Mesendoderm (in vitro differentiated cells): ENCODE measurements at regions not wholly inside any gene's neighbourhood (a gene's known extent, or its start where the extent isn't known, plus 50 kb on each side); places are given as distances from the start of the nearest gene placed in this dataset.
"Not testable (repeated sequence)": the region's sequence is repeated elsewhere in the genome, so short reads cannot be mapped to it uniquely, and the experiment has no call there.

ENCODE experiments used
- DNase-seq: peaks from one replicate; pipeline ENCODE4 v3.0.0; 2013
- H2AK5ac ChIP-seq: 2 replicates; pipeline ENCODE4 v1.6.1; 2013; ENCODE audit warnings: low read length, inconsistent platforms
- H2BK120ac ChIP-seq: 2 replicates; pipeline ENCODE4 v1.6.1; 2013; ENCODE audit warnings: low read depth, mild to moderate bottlenecking, low read length, moderate library complexity, mixed read lengths
- H2BK15ac ChIP-seq: replicated peaks from 2 replicates; pipeline ENCODE4 v1.6.1; 2013; ENCODE audit warnings: low read depth, mild to moderate bottlenecking, moderate library complexity
- H2BK5ac ChIP-seq: 2 replicates; pipeline ENCODE4 v1.6.1; 2013; ENCODE audit warnings: low read length, inconsistent platforms
- H3K18ac ChIP-seq: 2 replicates; pipeline ENCODE4 v1.6.1; 2013; ENCODE audit warnings: mild to moderate bottlenecking, low read length, mixed read lengths
- H3K23ac ChIP-seq: one replicate; pipeline ENCODE4 v1.6.1; 2013; ENCODE audit warnings: low read length
- H3K27ac ChIP-seq: 2 replicates; pipeline ENCODE4 v1.5.1; 2013; ENCODE audit warnings: low read depth, mild to moderate bottlenecking, inconsistent platforms, low read length, moderate library complexity
- H3K27me3 ChIP-seq: 2 replicates; pipeline ENCODE4 v1.6.1; 2013; ENCODE audit warnings: low read length, control low read depth, mild to moderate bottlenecking, inconsistent platforms; ENCODE audit not compliant: insufficient read depth, poor library complexity
- H3K36me3 ChIP-seq: 2 replicates; pipeline ENCODE4 v1.6.1; 2013; ENCODE audit warnings: low read length, inconsistent platforms; ENCODE audit not compliant: control insufficient read depth, insufficient read depth
- H3K4ac ChIP-seq: one replicate; pipeline ENCODE4 v1.6.1; 2013; ENCODE audit warnings: low read depth, mild to moderate bottlenecking, low read length, moderate library complexity
- H3K4me1 ChIP-seq: 2 replicates; pipeline ENCODE4 v1.6.1; 2013; ENCODE audit warnings: low read depth, low read length, inconsistent platforms; ENCODE audit not compliant: control insufficient read depth
- H3K4me2 ChIP-seq: 2 replicates; pipeline ENCODE4 v1.6.1; 2013; ENCODE audit warnings: low read length
- H3K4me3 ChIP-seq: 2 replicates; pipeline ENCODE4 v1.5.1; 2013; ENCODE audit warnings: mild to moderate bottlenecking, low read length
- H3K56ac ChIP-seq: one replicate; pipeline ENCODE4 v1.6.1; 2013; ENCODE audit warnings: low read length
- H3K79me1 ChIP-seq: 2 replicates; pipeline ENCODE4 v1.6.1; 2013; ENCODE audit warnings: low read length, inconsistent platforms
- H3K79me2 ChIP-seq: 2 replicates; pipeline ENCODE4 v1.6.1; 2013; ENCODE audit warnings: mild to moderate bottlenecking, low read length; ENCODE audit not compliant: control insufficient read depth, insufficient read depth
- H3K9ac ChIP-seq: 2 replicates; pipeline ENCODE4 v1.6.1; 2013; ENCODE audit warnings: low read length, inconsistent platforms
- H4K5ac ChIP-seq: one replicate; pipeline ENCODE4 v1.6.1; 2013; ENCODE audit warnings: low read length
- H4K8ac ChIP-seq: one replicate; pipeline ENCODE4 v1.6.1; 2013; ENCODE audit warnings: low read depth, mild to moderate bottlenecking, control low read depth, low read length, moderate library complexity
- WGBS: extraction: QIAGEN DNeasy Blood & Tissue Kit; methylation state at CpG from one replicate; pipeline ENCODE4 v1.1.7; 2013; ENCODE audit warnings: low lambda C conversion rate, missing lambda C conversion rate; ENCODE audit not compliant: insufficient coverage; ENCODE audit errors: extremely low coverage; 5-methylcytosine and 5-hydroxymethylcytosine counted together

GRCh38 chr9:118689280-118689679 lies 680.0 kb downstream of the BRINP1 start:
- no peak overlapping the region for H3K4me2 ChIP-seq
- no peak overlapping the region for H3K4me3 ChIP-seq
- no peak overlapping the region for H3K4ac ChIP-seq
- no peak overlapping the region for H3K56ac ChIP-seq
- no peak overlapping the region for H2BK15ac ChIP-seq
- no peak overlapping the region for H3K9ac ChIP-seq
- H2BK120ac ChIP-seq = no peak overlapping the region
- no peaks in the 10 kb centered on the region for H3K79me2 ChIP-seq
- no CpG with 5 or more reads among the region's 1 CpG for WGBS
- H3K27ac ChIP-seq = no peak overlapping the region
- DNase-seq = no peak
- H2BK5ac ChIP-seq = no peak overlapping the region
- no peaks in the 10 kb centered on the region for H3K27me3 ChIP-seq
- H3K4me1 ChIP-seq = no peaks in the 10 kb centered on the region
- no peak overlapping the region for H3K18ac ChIP-seq
- H3K79me1 ChIP-seq = no peaks in the 10 kb centered on the region
- H3K23ac ChIP-seq = no peak overlapping the region
- H4K8ac ChIP-seq = no peak overlapping the region
- no peaks in the 10 kb centered on the region for H3K36me3 ChIP-seq
- H2AK5ac ChIP-seq = no peak overlapping the region
- H4K5ac ChIP-seq = no peak overlapping the region

DNA sequence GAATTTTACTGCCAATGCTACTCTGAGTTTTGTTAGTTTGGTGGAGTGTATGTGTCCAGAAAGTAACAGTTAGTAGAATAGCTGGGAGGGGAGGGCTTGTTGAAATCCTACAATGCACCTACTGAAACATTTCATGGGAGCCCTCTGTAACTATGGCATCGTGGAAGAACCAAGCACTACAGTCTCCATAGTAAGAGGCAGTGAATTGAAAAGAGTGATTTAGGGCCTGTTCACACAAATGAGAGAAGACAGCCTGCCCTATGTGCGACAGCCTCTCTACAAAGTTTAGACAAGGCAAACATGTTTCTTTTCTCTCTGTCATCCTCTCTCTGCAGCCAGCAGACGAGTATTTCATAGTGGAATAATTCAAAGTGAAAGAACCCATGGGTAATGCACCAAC lies 676.6 kb downstream of the BRINP1 start:
- Histone ChIP-seq H2BK120ac (no peak overlapping the region), H3K36me3 (no peaks in the 10 kb centered on the region), H3K27ac (no peak overlapping the region), H3K79me2 (no peaks in the 10 kb centered on the region), H3K18ac (no peak overlapping the region), H3K79me1 (no peaks in the 10 kb centered on the region), H3K4me3 (no peak overlapping the region), H2BK15ac (no peak overlapping the region), H3K56ac (no peak overlapping the region), H4K5ac (no peak overlapping the region), H3K23ac (no peak overlapping the region), H3K4me2 (no peak overlapping the region), H3K27me3 (no peaks in the 10 kb centered on the region), H3K4ac (no peak overlapping the region), H2BK5ac (no peak overlapping the region), H3K9ac (no peak overlapping the region), H4K8ac (no peak overlapping the region), H3K4me1 (no peaks in the 10 kb centered on the region), H2AK5ac (no peak overlapping the region)
- no CpG with 5 or more reads among the region's 3 CpGs for whole genome bisulfite sequencing
- DNase-seq = no peak

- H3K27me3 ChIP-seq = no peaks in the 10 kb centered on the region
- H4K5ac ChIP-seq = no peak overlapping the region
- no peak overlapping the region for H3K4me3 ChIP-seq
- no peak overlapping the region for H2AK5ac ChIP-seq
- H3K4me2 ChIP-seq = no peak overlapping the region
- no peak overlapping the region for H3K4ac ChIP-seq
- no CpG with 5 or more reads among the region's 2 CpGs for WGBS
- no peak overlapping the region for H3K23ac ChIP-seq
- no peak overlapping the region for H2BK15ac ChIP-seq
- H4K8ac ChIP-seq = no peak overlapping the region
- no peak overlapping the region for H3K56ac ChIP-seq
- no peak overlapping the region for H3K9ac ChIP-seq
- H2BK5ac ChIP-seq = no peak overlapping the region
- DNase-seq = peak; percentile 10
- H3K79me1 ChIP-seq = no peaks in the 10 kb centered on the region
- no peaks in the 10 kb centered on the region for H3K4me1 ChIP-seq
- H3K27ac ChIP-seq = no peak overlapping the region
- no peaks in the 10 kb centered on the region for H3K36me3 ChIP-seq
- H3K79me2 ChIP-seq = no peaks in the 10 kb centered on the region
- H3K18ac ChIP-seq = no peak overlapping the region
- no peak overlapping the region for H2BK120ac ChIP-seq
These were observed 675.6 kb downstream of the BRINP1 start for GRCh38 chr9:118693645-118694044.

DNA sequence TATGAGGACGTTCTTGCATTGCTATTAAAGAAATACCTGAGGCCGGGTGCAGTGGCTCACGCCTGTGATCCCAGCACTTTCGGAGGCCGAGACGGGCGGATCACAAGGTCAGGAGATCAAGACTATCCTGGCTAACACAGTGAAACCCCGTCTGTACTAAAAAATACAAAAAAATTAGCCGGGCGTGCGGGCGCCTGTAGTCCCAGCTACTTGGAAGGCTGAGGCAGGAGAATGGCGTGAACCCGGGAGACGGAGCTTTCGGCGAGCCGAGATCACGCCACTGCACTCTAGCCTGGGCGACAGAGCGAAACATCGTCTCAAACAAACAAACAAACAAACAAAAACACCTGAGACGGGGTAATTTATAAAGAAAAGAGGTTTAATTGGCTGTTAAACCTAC lies 674.0 kb downstream of the BRINP1 start:
- H3K4me1 ChIP-seq, H2BK15ac ChIP-seq, H3K18ac ChIP-seq, H2BK5ac ChIP-seq, H3K4me3 ChIP-seq, H3K27ac ChIP-seq, H2BK120ac ChIP-seq, H3K9ac ChIP-seq, H4K8ac ChIP-seq, H3K79me1 ChIP-seq, H3K56ac ChIP-seq, H3K27me3 ChIP-seq, H2AK5ac ChIP-seq, H3K4ac ChIP-seq, H3K79me2 ChIP-seq, DNase-seq, H3K4me2 ChIP-seq, H3K23ac ChIP-seq, H4K5ac ChIP-seq, H3K36me3 ChIP-seq: not testable (repeated sequence)
- WGBS = no CpG with 5 or more reads among the region's 23 CpGs

- Histone ChIP-seq H3K36me3 (no peaks in the 10 kb centered on the region), H3K4ac (no peak overlapping the region), H3K27me3 (no peaks in the 10 kb centered on the region), H3K4me1 (no peaks in the 10 kb centered on the region), H3K27ac (no peak overlapping the region), H3K56ac (no peak overlapping the region), H2BK120ac (no peak overlapping the region), H4K5ac (no peak overlapping the region), H3K79me2 (no peaks in the 10 kb centered on the region), H2BK5ac (no peak overlapping the region), H3K23ac (no peak overlapping the region), H4K8ac (no peak overlapping the region), H2AK5ac (no peak overlapping the region), H3K4me2 (no peak overlapping the region), H3K4me3 (no peak overlapping the region), H3K9ac (no peak overlapping the region), H3K18ac (no peak overlapping the region), H3K79me1 (no peaks in the 10 kb centered on the region), H2BK15ac (no peak overlapping the region)
- no peak for DNase-seq
These were observed 667.2 kb downstream of the BRINP1 start for GRCh38 chr9:118701985-118702384.

- no peaks in the 10 kb centered on the region for H3K36me3 ChIP-seq
- no peak for DNase-seq
- H2BK120ac ChIP-seq = no peak overlapping the region
- no peak overlapping the region for H3K23ac ChIP-seq
- no peak overlapping the region for H3K56ac ChIP-seq
- H2BK5ac ChIP-seq = no peak overlapping the region
- no peaks in the 10 kb centered on the region for H3K4me1 ChIP-seq
- no peak overlapping the region for H3K4me2 ChIP-seq
- no peak overlapping the region for H3K4me3 ChIP-seq
- H3K79me1 ChIP-seq = no peaks in the 10 kb centered on the region
- H3K18ac ChIP-seq = no peak overlapping the region
- no peak overlapping the region for H2BK15ac ChIP-seq
- H3K79me2 ChIP-seq = no peaks in the 10 kb centered on the region
- H3K4ac ChIP-seq = no peak overlapping the region
- H2AK5ac ChIP-seq = no peak overlapping the region
- no peak overlapping the region for H4K5ac ChIP-seq
- no peak overlapping the region for H3K9ac ChIP-seq
- no peaks in the 10 kb centered on the region for H3K27me3 ChIP-seq
- no CpG with 5 or more reads among the region's 1 CpG for WGBS
- no peak overlapping the region for H4K8ac ChIP-seq
- H3K27ac ChIP-seq = no peak overlapping the region
These were observed 657.4 kb downstream of the BRINP1 start for GRCh38 chr9:118711843-118712242.
